ENCODE measurements at regions not wholly inside any gene's neighbourhood (a gene's known extent, or its start where the extent isn't known, plus 50 kb on each side); places are given as distances from the start of the nearest gene placed in this dataset.

- TF ChIP-seq, protein P1, sequence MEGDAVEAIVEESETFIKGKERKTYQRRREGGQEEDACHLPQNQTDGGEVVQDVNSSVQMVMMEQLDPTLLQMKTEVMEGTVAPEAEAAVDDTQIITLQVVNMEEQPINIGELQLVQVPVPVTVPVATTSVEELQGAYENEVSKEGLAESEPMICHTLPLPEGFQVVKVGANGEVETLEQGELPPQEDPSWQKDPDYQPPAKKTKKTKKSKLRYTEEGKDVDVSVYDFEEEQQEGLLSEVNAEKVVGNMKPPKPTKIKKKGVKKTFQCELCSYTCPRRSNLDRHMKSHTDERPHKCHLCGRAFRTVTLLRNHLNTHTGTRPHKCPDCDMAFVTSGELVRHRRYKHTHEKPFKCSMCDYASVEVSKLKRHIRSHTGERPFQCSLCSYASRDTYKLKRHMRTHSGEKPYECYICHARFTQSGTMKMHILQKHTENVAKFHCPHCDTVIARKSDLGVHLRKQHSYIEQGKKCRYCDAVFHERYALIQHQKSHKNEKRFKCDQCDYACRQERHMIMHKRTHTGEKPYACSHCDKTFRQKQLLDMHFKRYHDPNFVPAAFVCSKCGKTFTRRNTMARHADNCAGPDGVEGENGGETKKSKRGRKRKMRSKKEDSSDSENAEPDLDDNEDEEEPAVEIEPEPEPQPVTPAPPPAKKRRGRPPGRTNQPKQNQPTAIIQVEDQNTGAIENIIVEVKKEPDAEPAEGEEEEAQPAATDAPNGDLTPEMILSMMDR (IDR thresholded peaks at IDR 0.05), result no peak
- TF ChIP-seq POLR2A (IDR thresholded peaks at IDR 0.05) (no peak), POLR2AphosphoS5 (IDR thresholded peaks at IDR 0.05) (no peak)
These were observed 103.3 kb upstream of the SPRED1 start for GRCh38 chr15:38149315-38149714.

All from breast epithelium (tissue), 3 donors.